GM19240 (cell line): ENCODE measurements at regions not wholly inside any gene's neighbourhood (a gene's known extent, or its start where the extent isn't known, plus 50 kb on each side); places are given as distances from the start of the nearest gene placed in this dataset.

Source experiments
- DNase-seq: peaks from one replicate; pipeline ENCODE4 v3.0.0; 2011; ENCODE audit warnings: low spot score; ENCODE audit not compliant: insufficient read length

DNA sequence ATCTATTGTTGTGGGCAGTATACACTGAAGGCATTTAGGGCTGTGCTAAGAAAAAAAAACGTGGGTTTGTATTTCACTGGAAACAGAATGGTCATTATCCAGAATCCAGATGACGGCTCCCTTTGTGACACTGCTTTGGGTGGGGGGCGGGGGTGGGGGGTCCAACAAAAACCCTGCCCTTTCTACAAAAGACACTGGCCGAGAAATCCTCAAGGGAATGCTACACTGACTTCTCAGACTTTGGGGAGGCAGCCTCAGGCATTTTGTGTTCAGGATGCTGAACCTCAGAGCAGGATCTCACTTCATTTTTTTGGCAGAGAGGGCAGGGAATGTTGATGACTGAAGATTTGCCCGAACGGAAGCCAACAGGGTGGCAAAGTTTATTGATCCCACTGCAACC lies 417.1 kb downstream of the HRH4 start:
- DNase-seq = no peak

DNA sequence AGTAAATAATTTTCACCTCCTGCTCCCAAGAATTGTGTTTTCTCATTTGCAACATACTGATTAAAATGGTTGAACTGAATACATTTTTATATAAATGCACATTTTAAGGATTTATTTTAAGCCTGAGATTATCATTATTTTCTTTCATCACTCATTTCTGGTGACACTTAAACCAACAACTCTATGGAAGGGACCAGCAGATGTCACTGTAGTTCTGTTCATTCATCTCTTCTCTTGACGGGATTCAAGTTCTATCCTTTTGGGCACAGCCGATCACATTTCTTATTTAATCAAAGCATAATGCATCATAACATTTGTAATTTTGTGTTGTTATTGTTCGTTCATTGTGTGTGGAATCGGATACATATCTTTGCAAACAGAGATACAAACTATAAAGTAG lies 417.9 kb downstream of the HRH4 start:
- DNase-seq = no peak

- no peak for DNase-seq
Observed at GRCh38 chr18:24885276-24885675, 424.8 kb downstream of the HRH4 start.

DNA sequence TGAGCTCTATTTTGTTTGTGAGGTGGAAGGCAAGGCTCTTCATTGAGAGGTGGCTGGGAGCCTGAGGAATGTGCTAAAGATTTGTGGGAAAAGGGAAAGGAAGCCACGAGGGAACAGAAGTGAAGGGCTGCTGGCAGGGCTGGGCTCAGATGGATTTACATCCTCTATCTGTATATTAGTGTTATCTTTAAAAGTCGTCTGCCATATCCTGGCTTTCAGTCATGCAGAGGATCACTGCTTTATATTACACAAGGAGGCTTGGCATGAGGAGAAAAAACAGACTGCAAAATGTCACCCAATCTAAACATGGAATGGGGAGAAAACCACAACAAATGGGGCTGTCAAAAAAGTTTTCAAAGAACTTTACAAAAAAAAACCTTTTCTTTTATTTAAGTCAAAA lies 434.4 kb downstream of the HRH4 start:
- no peak for DNase-seq

- no peak for DNase-seq
Observed at GRCh38 chr18:24897461-24897860, 437.0 kb downstream of the HRH4 start.

DNA sequence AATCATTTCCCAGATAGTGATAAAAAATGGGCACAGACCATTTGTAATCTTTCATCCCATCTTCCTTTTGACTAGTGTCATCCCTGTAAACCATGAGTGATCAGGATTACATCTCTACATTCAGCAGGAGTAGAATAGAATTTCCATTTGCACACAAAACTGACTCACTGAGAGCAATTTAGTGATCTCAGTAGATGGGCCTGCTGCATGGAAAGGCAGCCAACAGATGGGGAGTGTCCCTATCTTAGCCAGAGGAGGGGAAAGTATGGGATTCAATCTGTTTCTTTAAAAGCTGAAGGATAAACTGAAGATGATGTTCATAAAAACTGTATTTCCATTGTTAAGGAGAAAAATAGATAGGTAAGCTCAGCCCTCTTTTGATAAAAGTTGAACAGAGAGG lies 441.7 kb downstream of the ZNF521 start:
- no peak for DNase-seq

- DNase-seq = no peak
Observed at GRCh38 chr18:24913507-24914170, 438.3 kb downstream of the ZNF521 start.

- DNase-seq = no peak
Observed at GRCh38 chr18:24914171-24914525, 437.8 kb downstream of the ZNF521 start.

DNA sequence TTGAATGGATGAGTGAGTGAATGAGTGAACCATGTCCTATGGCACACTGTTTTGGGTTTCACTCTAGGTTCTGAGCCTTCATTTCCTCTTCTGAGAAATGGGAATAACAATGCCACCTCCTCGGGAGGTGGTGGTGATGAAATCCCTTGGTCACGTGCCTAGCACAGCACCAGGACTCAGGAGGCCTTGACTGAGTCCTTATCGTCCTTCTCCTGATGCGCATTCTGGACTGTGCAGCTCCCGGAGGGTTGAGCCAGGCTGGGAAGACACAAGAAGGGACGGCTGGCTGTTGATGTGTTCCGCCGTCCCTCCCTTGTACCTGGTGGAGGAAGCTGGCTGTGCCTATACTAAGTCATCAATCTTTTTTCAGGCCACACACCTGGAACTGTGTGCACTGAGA lies 437.3 kb downstream of the ZNF521 start:
- DNase-seq = no peak

DNA sequence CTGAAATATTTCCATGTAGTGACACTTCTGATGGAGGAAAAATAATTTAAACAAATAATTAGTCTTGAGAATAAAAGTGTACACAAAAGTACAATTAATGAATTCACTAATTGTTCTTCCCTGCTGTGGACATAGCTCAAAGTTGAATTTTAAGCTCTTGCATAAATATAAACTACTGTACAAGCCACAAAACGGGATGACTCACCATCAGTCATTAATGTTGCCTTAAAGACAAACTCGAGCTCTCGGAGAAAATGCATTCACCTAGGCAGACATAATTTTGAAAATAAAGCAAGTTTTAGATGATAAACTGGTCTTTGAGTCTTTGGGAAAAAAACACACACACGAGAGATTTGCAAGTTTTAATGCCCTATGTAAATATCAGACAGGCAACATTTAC lies 436.4 kb downstream of the ZNF521 start:
- no peak for DNase-seq

DNA sequence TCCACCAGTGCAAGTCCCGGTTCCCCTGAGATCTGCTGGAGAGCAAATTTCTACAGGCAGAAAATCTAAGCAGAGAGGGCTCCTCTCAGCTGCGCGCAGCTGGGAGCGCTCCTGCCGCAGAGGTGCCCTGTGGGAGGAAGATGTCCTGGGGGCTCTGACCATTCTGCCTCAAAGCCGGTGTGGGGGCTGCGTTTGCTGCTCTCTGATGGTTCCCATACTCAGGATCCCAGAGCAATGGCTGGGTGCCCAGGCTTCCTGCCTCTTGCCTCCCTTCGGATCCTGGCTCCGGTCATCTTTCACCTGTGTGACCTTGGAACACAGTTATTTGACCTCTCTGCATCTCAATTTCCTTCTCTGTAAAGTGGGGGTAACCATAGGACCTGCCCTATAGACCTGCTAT lies 434.2 kb downstream of the ZNF521 start:
- DNase-seq = no peak

GRCh38 chr18:24918257-24918656 lies 433.7 kb downstream of the ZNF521 start:
- DNase-seq = no peak

DNA sequence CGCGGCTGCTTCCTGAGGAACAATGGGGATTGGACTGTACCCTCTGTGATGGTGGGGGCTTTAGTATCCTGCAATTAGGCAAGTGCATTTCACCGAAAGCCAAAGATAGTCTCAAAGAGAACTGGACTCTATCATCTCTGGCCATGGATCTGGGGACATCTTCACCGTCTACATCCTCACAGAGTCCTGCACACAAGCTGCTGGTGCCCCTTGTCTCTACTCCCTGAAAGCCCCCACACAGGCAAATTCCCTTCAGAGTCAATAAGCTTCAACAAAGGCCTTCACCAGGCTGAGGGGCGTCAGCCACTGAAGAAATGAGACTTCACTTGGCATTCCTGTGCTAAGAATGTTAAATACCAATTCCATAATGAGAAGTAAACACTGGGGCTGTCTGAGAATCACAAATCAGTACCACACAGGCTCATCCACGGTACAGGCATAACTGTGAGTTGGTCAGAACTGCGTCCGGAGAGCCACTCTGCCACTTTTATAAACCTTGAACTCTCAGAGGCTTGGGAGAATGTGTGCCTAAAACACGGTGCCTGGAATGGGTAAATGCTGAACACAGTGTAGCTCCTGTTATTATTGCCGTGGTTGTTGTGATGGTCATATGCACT lies 432.7 kb downstream of the ZNF521 start:
- no peak for DNase-seq

DNA sequence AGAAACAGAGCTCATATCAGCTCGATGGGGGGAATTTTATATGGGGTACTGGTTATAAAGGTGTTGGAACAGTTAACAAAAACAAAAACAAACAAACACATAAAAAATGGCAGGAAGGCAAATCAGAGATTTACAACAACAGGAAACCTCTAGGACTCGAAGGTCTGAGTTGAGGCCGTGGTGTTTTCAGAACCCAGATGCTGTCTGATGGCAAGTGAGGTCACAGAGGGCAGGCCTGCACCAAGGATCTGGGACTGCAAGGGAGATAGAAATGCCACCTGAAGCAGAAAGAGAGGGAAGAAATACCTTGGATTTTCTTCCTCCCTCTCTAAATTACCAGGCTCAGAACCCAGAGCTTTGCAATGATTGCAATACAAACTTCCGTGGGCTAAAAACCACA lies 429.5 kb downstream of the ZNF521 start:
- DNase-seq = no peak

DNA sequence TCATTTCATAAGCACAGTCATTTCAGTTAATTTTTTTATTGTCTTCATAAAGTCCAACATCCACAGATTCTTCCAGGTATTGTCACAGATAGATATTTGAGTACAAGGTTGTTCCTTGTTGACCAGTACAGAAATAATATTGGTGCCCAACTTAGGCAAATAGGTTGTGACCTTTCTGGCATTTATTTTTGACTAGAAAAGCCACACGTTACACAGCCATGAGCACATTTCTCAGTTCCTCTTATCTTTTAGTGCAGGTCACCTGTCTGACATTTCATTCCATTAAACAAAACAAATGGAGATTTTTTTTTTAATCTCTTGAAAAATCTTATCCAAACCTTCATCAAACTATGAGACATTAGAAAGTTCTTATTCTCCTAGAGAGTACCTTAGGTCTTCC lies 428.8 kb downstream of the ZNF521 start:
- no peak for DNase-seq

DNA sequence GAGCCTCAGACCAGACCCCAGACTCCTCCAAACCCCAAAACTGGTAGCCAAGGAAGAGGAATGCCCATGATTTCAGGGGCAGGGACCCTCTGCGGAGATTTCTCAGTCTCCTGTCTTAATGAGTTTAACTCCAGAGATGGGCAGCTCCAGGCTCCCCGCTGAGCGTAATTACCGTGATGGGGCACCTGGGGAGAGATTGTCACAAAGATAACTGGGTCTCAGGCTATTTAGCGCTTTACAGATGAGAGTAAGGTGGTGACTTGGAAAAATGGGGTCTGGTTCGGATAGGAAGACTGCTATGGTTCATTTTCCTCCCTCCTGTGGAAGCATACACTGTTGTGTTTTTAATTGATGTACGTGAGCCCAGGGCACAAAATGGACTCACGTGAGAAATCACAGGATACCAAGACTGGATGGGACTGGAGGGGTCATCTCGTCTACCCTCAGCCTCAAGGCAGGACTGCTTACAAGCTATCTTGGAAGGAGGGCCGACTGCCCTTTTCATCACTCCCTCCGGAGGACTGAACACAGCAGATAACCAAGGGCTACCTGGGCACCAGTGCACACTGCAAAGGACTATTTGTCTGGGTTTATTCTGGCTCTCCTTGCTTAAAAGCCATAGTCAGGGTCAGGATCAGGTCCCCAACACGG lies 427.8 kb downstream of the ZNF521 start:
- no peak for DNase-seq

DNA sequence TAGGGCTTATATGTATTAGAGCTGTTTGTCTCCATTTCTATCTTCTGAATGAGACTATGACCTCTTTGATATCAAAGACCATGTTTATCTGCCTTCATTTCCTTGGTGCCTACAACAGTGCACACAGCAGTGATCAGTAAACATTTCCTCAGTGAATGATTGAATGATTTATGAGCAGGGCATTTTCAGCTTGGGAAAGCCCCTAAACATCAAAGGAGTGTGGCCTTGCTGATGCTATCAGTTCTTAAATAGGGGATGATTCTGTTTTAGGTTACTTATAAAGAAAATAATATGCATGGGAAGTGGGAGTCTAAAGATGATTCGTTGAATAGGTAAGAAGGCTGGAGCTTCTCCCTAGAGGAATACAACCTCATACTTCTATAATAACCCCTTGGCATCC lies 425.3 kb downstream of the ZNF521 start:
- no peak for DNase-seq

DNA sequence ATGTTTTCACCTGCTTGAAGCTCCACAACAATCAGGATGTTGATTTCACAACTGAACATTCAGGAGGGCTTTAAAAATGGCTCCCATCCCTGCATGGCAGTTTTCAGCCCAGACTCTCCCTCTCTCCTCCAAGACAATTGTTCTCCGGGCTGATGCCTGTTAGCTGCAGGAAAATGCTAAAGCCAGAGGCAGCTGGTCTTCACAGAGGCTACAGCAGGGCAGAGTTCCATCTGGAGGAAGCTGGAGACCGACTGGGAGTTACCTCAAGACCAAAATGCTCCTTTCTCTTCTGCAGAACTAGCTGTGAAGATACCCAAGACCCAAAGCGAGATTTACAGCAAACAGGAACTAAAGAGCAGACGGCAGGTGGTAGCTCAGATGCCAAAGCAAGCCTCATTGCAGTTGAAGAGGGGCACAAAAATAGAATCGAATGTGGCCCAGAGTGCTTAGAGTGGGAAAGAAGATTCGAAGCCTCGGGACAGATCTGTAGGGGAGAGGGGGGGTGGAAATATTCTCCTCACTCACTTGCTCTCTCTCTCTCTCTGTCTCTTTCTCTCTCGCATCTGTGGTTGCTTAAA lies 423.6 kb downstream of the ZNF521 start:
- DNase-seq = no peak

- DNase-seq = no peak
Observed at GRCh38 chr18:24930478-24930877, 421.5 kb downstream of the ZNF521 start.

DNA sequence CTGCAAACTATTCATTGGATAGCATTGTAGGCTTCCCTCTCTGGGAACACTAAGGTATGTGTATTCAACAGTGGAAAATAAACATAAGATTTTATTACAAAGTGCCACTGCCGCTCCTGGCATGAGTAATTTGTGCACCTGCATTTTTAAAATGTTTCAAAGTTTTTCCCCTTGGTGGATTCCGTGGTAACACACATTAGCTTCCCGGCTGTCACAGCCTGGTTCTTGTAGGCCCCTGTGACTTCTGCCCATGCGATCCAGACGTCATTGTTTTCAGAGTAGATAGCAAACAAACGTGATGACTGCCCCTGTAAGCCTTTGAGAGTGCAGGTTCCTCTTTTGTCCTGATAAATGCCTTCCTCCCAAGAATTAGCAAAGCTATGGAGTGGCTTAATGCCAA lies 421.0 kb downstream of the ZNF521 start:
- DNase-seq = no peak

DNA sequence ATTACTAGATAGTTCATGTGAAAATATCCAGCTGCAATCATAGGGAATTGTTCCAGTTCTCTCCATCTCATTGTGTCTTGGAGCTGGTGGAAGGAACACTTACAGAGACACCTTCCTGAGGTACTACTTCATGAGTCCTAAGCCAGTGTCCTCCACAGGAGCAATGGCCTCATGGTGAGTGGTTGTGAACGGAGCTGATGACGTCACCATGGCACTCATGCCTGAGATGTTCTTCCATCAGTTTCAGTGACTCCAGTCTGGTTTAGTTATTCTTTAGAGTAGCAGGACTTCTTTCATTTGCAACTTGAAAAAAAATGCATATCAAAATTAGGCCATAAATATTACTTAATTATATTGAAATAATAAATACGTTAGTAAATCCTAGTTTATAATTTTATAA lies 418.6 kb downstream of the ZNF521 start:
- no peak for DNase-seq

- no peak for DNase-seq
Observed at GRCh38 chr18:24934258-24934932, 417.6 kb downstream of the ZNF521 start.
